IMR-90 (cell line): ENCODE measurements at regions not wholly inside any gene's neighbourhood (a gene's known extent, or its start where the extent isn't known, plus 50 kb on each side); places are given as distances from the start of the nearest gene placed in this dataset.
"Not testable (repeated sequence)": the region's sequence is repeated elsewhere in the genome, so short reads cannot be mapped to it uniquely, and the experiment has no call there.

Experiments
- ATAC-seq: fragments of 200-7000 bp; cut with Tn5 transposase; 2 replicates; pipeline ENCODE4 v1.9.1; 2020; ENCODE audit warnings: low read depth, mild to moderate bottlenecking, moderate library complexity
- BruUV-seq: library from RNA; stranded (reverse); fragments of 400-500 nt; replicated peaks from 2 replicates; lab custom pipeline; 2021; lab: Mats Ljungman, UMichigan
- CTCF ChIA-PET: fragments of 300-600 bp; formaldehyde crosslinking; extraction: SDS; loops from one replicate; lab custom pipeline; 2021; ENCODE audit warnings: antibody characterized with exemption; lab: Yijun Ruan, JAX
- POLR2A ChIA-PET: fragments of 300-600 bp; sonication (Branson Sonifier 250); formaldehyde crosslinking; loops from one replicate; lab custom pipeline; 2022; ENCODE audit warnings: antibody characterized with exemption; ENCODE audit not compliant: unreplicated experiment; lab: Charles Lee
- DNase-seq: peaks from one replicate; pipeline ENCODE4 v3.0.0; 2013
- H2AFZ ChIP-seq: replicated peaks from 2 replicates; pipeline ENCODE3; 2013; ENCODE audit warnings: low read length, mild to moderate bottlenecking; ENCODE audit not compliant: poor library complexity
- H2AK5ac ChIP-seq: 2 replicates; pipeline ENCODE4 v1.6.1; 2013; ENCODE audit warnings: low read depth, low read length, inconsistent platforms
- H2AK9ac ChIP-seq: replicated peaks from 2 replicates; pipeline ENCODE3; 2013; ENCODE audit warnings: mild to moderate bottlenecking, low read depth, low read length, moderate library complexity; ENCODE audit not compliant: poor library complexity
- H2BK120ac ChIP-seq: 2 replicates; pipeline ENCODE4 v1.6.1; 2013; ENCODE audit warnings: low read depth, low read length, inconsistent platforms
- H2BK15ac ChIP-seq: 3 replicates; pipeline ENCODE4 v1.6.1; 2013; ENCODE audit warnings: low read depth, low read length, inconsistent platforms
- H2BK20ac ChIP-seq: 2 replicates; pipeline ENCODE4 v1.6.1; 2013; ENCODE audit warnings: low read depth, mild to moderate bottlenecking, inconsistent platforms, low read length, moderate library complexity
- H2BK5ac ChIP-seq: 2 replicates; pipeline ENCODE4 v1.6.1; 2013; ENCODE audit warnings: mild to moderate bottlenecking, low read depth, low read length, inconsistent platforms; ENCODE audit not compliant: poor library complexity, severe bottlenecking
- H3K14ac ChIP-seq: replicated peaks from 2 replicates; pipeline ENCODE4 v1.6.1; 2013; ENCODE audit warnings: low read depth, low read length, inconsistent platforms
- H3K18ac ChIP-seq: 2 replicates; pipeline ENCODE4 v1.6.1; 2013; ENCODE audit warnings: low read depth, low read length, control low read depth
- H3K23ac ChIP-seq: 2 replicates; pipeline ENCODE4 v1.6.1; 2013; ENCODE audit warnings: low read depth, low read length, inconsistent platforms
- H3K27ac ChIP-seq: 2 replicates; pipeline ENCODE4 v1.5.1; 2013; ENCODE audit warnings: mild to moderate bottlenecking, control low read depth, low read length; ENCODE audit not compliant: insufficient read depth
- H3K27me3 ChIP-seq: 2 replicates; pipeline ENCODE4 v1.6.1; 2013; ENCODE audit warnings: low read length; ENCODE audit not compliant: control insufficient read depth, insufficient read depth
- H3K36me3 ChIP-seq: 2 replicates; pipeline ENCODE4 v1.6.1; 2013; ENCODE audit warnings: low read length, mixed read lengths; ENCODE audit not compliant: control insufficient read depth, insufficient read depth
- H3K4ac ChIP-seq: 2 replicates; pipeline ENCODE4 v1.6.1; 2013; ENCODE audit warnings: low read depth, low read length, inconsistent platforms
- H3K4me1 ChIP-seq: 2 replicates; pipeline ENCODE4 v1.6.1; 2013; ENCODE audit warnings: low read length, mixed read lengths; ENCODE audit not compliant: control insufficient read depth, insufficient read depth
- H3K4me2 ChIP-seq: 2 replicates; pipeline ENCODE4 v1.6.1; 2013; ENCODE audit warnings: low read depth, mild to moderate bottlenecking, control low read depth, low read length, moderate library complexity
- H3K4me3 ChIP-seq: 2 replicates; pipeline ENCODE4 v1.5.1; 2013; ENCODE audit warnings: low read depth, mild to moderate bottlenecking, control low read depth, low read length, moderate library complexity; ENCODE audit not compliant: insufficient read depth
- H3K56ac ChIP-seq: 2 replicates; pipeline ENCODE4 v1.6.1; 2013; ENCODE audit warnings: low read length, inconsistent platforms; ENCODE audit not compliant: insufficient read depth; ENCODE audit errors: extremely low read depth
- H3K79me1 ChIP-seq, 2 experiments: 2 replicates each; pipeline ENCODE4 v1.6.1; 2013; ENCODE audit warnings: low read length in 2 of 2, inconsistent platforms in 1 of 2, low read depth in 1 of 2
- H3K9ac ChIP-seq: 2 replicates; pipeline ENCODE4 v1.6.1; 2013; ENCODE audit warnings: low read depth, low read length, control low read depth
- H3K9me1 ChIP-seq: 2 replicates; pipeline ENCODE4 v1.6.1; 2013; ENCODE audit warnings: low read length, inconsistent platforms; ENCODE audit not compliant: insufficient read depth
- H3K9me3 ChIP-seq: 2 replicates; pipeline ENCODE4 v1.6.1; 2013; ENCODE audit warnings: low read length; ENCODE audit not compliant: control insufficient read depth, insufficient read depth
- H4K20me1 ChIP-seq: 2 replicates; pipeline ENCODE4 v1.6.1; 2013; ENCODE audit warnings: low read length, inconsistent platforms; ENCODE audit not compliant: insufficient read depth
- H4K5ac ChIP-seq: 2 replicates; pipeline ENCODE4 v1.6.1; 2013; ENCODE audit warnings: mild to moderate bottlenecking, low read depth, low read length, control low read depth
- H4K8ac ChIP-seq, 2 experiments: 2 replicates each; pipeline ENCODE4 v1.6.1; 2013; ENCODE audit warnings: low read depth in 2 of 2, low read length in 2 of 2, control low read depth in 1 of 2, inconsistent platforms in 1 of 2
- H4K91ac ChIP-seq: 2 replicates; pipeline ENCODE4 v1.6.1; 2013; ENCODE audit warnings: low read depth, low read length, inconsistent platforms; ENCODE audit not compliant: insufficient read depth
- whole genome bisulfite sequencing, 2 experiments: methylation state at CpG; one replicate each; pipeline versions ENCODE4 v1.1.5 to v1.1.7; 2013; ENCODE audit warnings: missing lambda C conversion rate in 2 of 2; ENCODE audit not compliant: insufficient read length in 1 of 2; ENCODE audit errors: extremely low coverage in 2 of 2; 5-methylcytosine and 5-hydroxymethylcytosine counted together
- dilution Hi-C: fragments of 300-500 bp; cut with HindIII; formaldehyde crosslinking; loops from one replicate; pipeline ENCODE4 v1.14.3; 2018; ENCODE audit warnings: low sequenced_read_pairs; ENCODE audit not compliant: unreplicated experiment
- in situ Hi-C: fragments of 300-500 bp; cut with MboI; formaldehyde crosslinking; loops from 3 replicates; pipeline ENCODE4 v1.14.3; 2019; ENCODE audit warnings: low sequenced_read_pairs, inconsistent platforms, mixed read lengths
- intact Hi-C: fragments of 100-400 bp; cut with micrococcal nuclease; formaldehyde crosslinking; loops from 2 replicates; pipeline ENCODE4 v1.10.0; 2022

GRCh38 chrX:144197057-144197456 is 313.2 kb downstream of the UBE2NL start:
- H3K9ac ChIP-seq, dilution Hi-C loops, H3K18ac ChIP-seq, H4K5ac ChIP-seq, H2BK5ac ChIP-seq, H3K4ac ChIP-seq, H2AK9ac ChIP-seq, H3K27me3 ChIP-seq, POLR2A ChIA-PET, intact Hi-C loops, H2AFZ ChIP-seq, H3K14ac ChIP-seq, H3K36me3 ChIP-seq, H3K9me1 ChIP-seq, H3K4me2 ChIP-seq, DNase-seq, H4K20me1 ChIP-seq, H3K9me3 ChIP-seq, H2BK120ac ChIP-seq, H3K23ac ChIP-seq, H3K27ac ChIP-seq, in situ Hi-C loops, H2BK15ac ChIP-seq, H4K8ac ChIP-seq, H2BK20ac ChIP-seq, CTCF ChIA-PET, H3K4me1 ChIP-seq, H3K56ac ChIP-seq, H2AK5ac ChIP-seq, BruUV-seq, H4K91ac ChIP-seq, H3K79me1 ChIP-seq, ATAC-seq, H3K4me3 ChIP-seq: not testable (repeated sequence)
- no CpG with 5 or more reads among the region's 3 CpGs for WGBS, 2 experiments

GRCh38 chrX:144202726-144203125 is 318.9 kb downstream of the UBE2NL start:
- H4K20me1 ChIP-seq, H2BK5ac ChIP-seq, H3K4me2 ChIP-seq, DNase-seq, H3K18ac ChIP-seq, H2BK120ac ChIP-seq, H4K8ac ChIP-seq, H2BK15ac ChIP-seq, CTCF ChIA-PET, H3K4ac ChIP-seq, intact Hi-C loops, H3K4me3 ChIP-seq, H3K79me1 ChIP-seq, dilution Hi-C loops, H2AFZ ChIP-seq, H3K27ac ChIP-seq, H3K9me1 ChIP-seq, BruUV-seq, H2BK20ac ChIP-seq, H2AK5ac ChIP-seq, H3K9ac ChIP-seq, in situ Hi-C loops, ATAC-seq, H3K14ac ChIP-seq, H3K23ac ChIP-seq, H3K27me3 ChIP-seq, H4K91ac ChIP-seq, H3K36me3 ChIP-seq, H3K4me1 ChIP-seq, H3K9me3 ChIP-seq, H3K56ac ChIP-seq, H4K5ac ChIP-seq, H2AK9ac ChIP-seq, POLR2A ChIA-PET: not testable (repeated sequence)
- WGBS, 2 experiments, result no CpG with 5 or more reads among the region's 2 CpGs
